ENCODE measurements at regions not wholly inside any gene's neighbourhood (a gene's known extent, or its start where the extent isn't known, plus 50 kb on each side); places are given as distances from the start of the nearest gene placed in this dataset.

DNA sequence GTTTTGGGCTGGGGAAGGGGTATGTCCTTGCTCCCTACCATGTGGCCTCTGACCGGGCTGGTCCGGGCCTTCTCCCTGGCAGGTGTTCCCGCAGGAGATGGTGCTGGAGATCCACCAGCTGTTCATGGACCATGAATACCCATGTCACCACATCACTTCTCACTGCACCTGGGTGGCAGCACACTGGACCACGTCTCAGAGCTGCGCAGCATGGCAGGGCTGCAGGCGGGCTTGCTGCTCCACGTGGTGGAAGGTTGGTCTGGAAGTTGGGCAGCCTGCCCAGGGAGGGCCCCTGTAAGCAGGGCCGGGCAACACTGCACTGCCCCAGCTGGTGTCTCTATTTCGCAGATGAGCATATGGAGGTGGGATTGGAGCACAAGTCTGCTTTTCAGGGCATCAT is 169.5 kb upstream of the ZNF267 start:
- H3K4me1 Mint-ChIP-seq: peaks cover 9% of the 10 kb centered on the region
- H3K36me3 Mint-ChIP-seq: peaks cover 9% of the 10 kb centered on the region
- H4K20me1 ChIP-seq (ENCODE audit: low read depth): peaks cover 9% of the 10 kb centered on the region
- no peaks in the 10 kb centered on the region for H3K27me3 ChIP-seq
- no peaks in the 10 kb centered on the region for H3K9me3 ChIP-seq (ENCODE audit: low read depth)
- no peaks in the 10 kb centered on the region for H3F3A ChIP-seq (ENCODE audit: low read depth)
- H3K36me3 ChIP-seq: no peaks in the 10 kb centered on the region
- peaks cover 16% of the 10 kb centered on the region for H3K79me2 ChIP-seq (ENCODE audit: low read depth)
- no peak overlapping the region for H3K4me2 ChIP-seq
- H2AFZ ChIP-seq (replicated peaks): no peak overlapping the region
- no peak overlapping the region for H3K27ac ChIP-seq
- no peak overlapping the region for H3K4me3 ChIP-seq
- H3K27ac Mint-ChIP-seq: no peak overlapping the region
- peaks cover 5% of the 10 kb centered on the region for H3K4me1 ChIP-seq
- no peak overlapping the region for H3K4me3 Mint-ChIP-seq
- H3K9me3 Mint-ChIP-seq: no peaks in the 10 kb centered on the region
- DNase-seq (ENCODE audit: low spot score): no peak
- no peak overlapping the region for H3K9ac ChIP-seq
- TF ChIP-seq, protein P1, sequence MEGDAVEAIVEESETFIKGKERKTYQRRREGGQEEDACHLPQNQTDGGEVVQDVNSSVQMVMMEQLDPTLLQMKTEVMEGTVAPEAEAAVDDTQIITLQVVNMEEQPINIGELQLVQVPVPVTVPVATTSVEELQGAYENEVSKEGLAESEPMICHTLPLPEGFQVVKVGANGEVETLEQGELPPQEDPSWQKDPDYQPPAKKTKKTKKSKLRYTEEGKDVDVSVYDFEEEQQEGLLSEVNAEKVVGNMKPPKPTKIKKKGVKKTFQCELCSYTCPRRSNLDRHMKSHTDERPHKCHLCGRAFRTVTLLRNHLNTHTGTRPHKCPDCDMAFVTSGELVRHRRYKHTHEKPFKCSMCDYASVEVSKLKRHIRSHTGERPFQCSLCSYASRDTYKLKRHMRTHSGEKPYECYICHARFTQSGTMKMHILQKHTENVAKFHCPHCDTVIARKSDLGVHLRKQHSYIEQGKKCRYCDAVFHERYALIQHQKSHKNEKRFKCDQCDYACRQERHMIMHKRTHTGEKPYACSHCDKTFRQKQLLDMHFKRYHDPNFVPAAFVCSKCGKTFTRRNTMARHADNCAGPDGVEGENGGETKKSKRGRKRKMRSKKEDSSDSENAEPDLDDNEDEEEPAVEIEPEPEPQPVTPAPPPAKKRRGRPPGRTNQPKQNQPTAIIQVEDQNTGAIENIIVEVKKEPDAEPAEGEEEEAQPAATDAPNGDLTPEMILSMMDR (IDR thresholded peaks at IDR 0.05): no peak
- no peak for TF ChIP-seq EZH2phosphoT487 (IDR thresholded peaks at IDR 0.05)
- H3K27me3 Mint-ChIP-seq (ENCODE audit: insufficient read depth, low read depth): peaks cover 5% of the 10 kb centered on the region

DNA sequence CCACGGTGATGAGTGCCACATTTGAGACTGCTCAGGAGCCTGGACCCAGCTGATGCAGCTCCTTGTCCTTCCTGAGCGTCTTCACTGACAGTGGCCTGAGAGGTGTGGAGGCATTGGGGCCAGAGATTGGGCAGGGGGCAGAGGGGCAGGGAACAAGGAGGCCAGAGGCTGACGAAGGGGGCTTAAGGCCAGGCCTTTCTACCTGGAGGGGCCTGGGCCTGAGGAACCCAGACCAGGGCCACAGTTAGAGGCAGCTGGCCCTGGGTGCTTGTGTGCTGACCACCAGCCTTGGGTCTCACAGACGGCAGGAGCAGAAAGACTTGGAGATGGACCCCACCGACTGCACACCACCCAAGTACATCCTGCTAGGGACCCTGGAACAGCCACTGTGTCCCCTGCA is 168.2 kb upstream of the ZNF267 start:
- DNase-seq (ENCODE audit: low spot score): no peak
- H2AFZ ChIP-seq (replicated peaks): no peak overlapping the region
- peaks cover 9% of the 10 kb centered on the region for H4K20me1 ChIP-seq (ENCODE audit: low read depth)
- peaks cover 16% of the 10 kb centered on the region for H3K79me2 ChIP-seq (ENCODE audit: low read depth)
- Mint-ChIP-seq H3K4me3 (no peak overlapping the region), H3K27ac (no peak overlapping the region), H3K4me1 (peaks cover 9% of the 10 kb centered on the region), H3K27me3 (ENCODE audit: insufficient read depth, low read depth) (peaks cover 3% of the 10 kb centered on the region), H3K9me3 (no peaks in the 10 kb centered on the region), H3K36me3 (peaks cover 13% of the 10 kb centered on the region)
- no peak overlapping the region for H3K4me3 ChIP-seq
- no peak overlapping the region for H3K4me2 ChIP-seq
- TF ChIP-seq EZH2phosphoT487 (IDR thresholded peaks at IDR 0.05): no peak
- no peak for TF ChIP-seq EZH2 (IDR thresholded peaks at IDR 0.05)
- TF ChIP-seq, protein P1 (IDR thresholded peaks at IDR 0.05): no peak
- peaks cover 5% of the 10 kb centered on the region for H3K4me1 ChIP-seq
- H3K27me3 ChIP-seq: no peaks in the 10 kb centered on the region
- no peaks in the 10 kb centered on the region for H3K9me3 ChIP-seq (ENCODE audit: low read depth)
- H3K27ac ChIP-seq: no peak overlapping the region
- no peaks in the 10 kb centered on the region for H3K36me3 ChIP-seq
- H3K9ac ChIP-seq: no peak overlapping the region
- H3F3A ChIP-seq (ENCODE audit: low read depth): no peaks in the 10 kb centered on the region

DNA sequence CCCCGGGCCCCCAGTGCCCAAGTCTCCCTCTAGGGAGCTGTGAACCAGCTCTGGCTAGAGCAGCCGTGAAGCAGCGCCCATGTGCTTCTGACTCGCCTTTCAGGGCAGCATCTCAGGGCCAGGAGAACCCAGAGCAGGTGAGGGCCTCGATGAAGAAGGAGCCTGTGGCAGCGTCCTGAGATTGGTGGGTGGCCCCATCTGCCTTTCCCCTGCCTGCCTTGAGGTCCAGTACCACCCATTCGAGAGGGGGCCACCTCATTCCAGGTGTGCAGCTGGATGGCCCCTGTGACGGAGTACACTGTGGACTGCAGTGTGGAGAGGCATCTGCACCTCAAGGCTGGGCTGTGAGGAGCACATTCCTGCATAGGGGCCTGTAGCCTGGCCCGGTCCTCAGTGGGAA is 167.3 kb upstream of the ZNF267 start:
- TF ChIP-seq EZH2 (IDR thresholded peaks at IDR 0.05) (no peak), EZH2phosphoT487 (IDR thresholded peaks at IDR 0.05) (no peak)
- TF ChIP-seq, protein P1 (IDR thresholded peaks at IDR 0.05): no peak
- H3K27me3 ChIP-seq: no peaks in the 10 kb centered on the region
- no peak overlapping the region for H2AFZ ChIP-seq (replicated peaks)
- no peaks in the 10 kb centered on the region for H3K9me3 Mint-ChIP-seq
- peaks cover 7% of the 10 kb centered on the region for H3K79me2 ChIP-seq (ENCODE audit: low read depth)
- peaks cover 6% of the 10 kb centered on the region for H4K20me1 ChIP-seq (ENCODE audit: low read depth)
- DNase-seq (ENCODE audit: low spot score): no peak
- peaks cover 2% of the 10 kb centered on the region for H3K4me1 ChIP-seq
- no peak overlapping the region for H3K4me3 ChIP-seq
- H3K36me3 ChIP-seq: no peaks in the 10 kb centered on the region
- H3K27ac ChIP-seq: no peak overlapping the region
- H3K27ac Mint-ChIP-seq: no peak overlapping the region
- H3F3A ChIP-seq (ENCODE audit: low read depth): no peaks in the 10 kb centered on the region
- H3K4me1 Mint-ChIP-seq: peaks cover 4% of the 10 kb centered on the region
- peaks cover 3% of the 10 kb centered on the region for H3K27me3 Mint-ChIP-seq (ENCODE audit: insufficient read depth, low read depth)
- H3K4me3 Mint-ChIP-seq: no peak overlapping the region
- peaks cover 15% of the 10 kb centered on the region for H3K36me3 Mint-ChIP-seq
- no peak overlapping the region for H3K4me2 ChIP-seq
- no peak overlapping the region for H3K9ac ChIP-seq
- no peaks in the 10 kb centered on the region for H3K9me3 ChIP-seq (ENCODE audit: low read depth)

Data from neural progenitor cell (in vitro differentiated cells).